Chondrocyte (in vitro differentiated cells): ENCODE measurements at regions not wholly inside any gene's neighbourhood (a gene's known extent, or its start where the extent isn't known, plus 50 kb on each side); places are given as distances from the start of the nearest gene placed in this dataset.

Source experiments
- DNase-seq: peaks from one replicate; pipeline ENCODE4 v3.0.0; 2021; ENCODE audit warnings: mixed read lengths, low spot score
- H3K27ac Mint-ChIP-seq: one replicate; pipeline ENCODE4 v1.8.0; 2021; ENCODE audit warnings: mild to moderate bottlenecking, moderate library complexity, mixed read lengths; ENCODE audit not compliant: unreplicated experiment
- H3K27me3 Mint-ChIP-seq: 2 replicates; pipeline ENCODE4 v1.8.0; 2021; ENCODE audit warnings: low read depth, mixed read lengths
- H3K36me3 Mint-ChIP-seq: 2 replicates; pipeline ENCODE4 v1.8.0; 2021; ENCODE audit warnings: low read depth, mixed read lengths
- H3K4me1 Mint-ChIP-seq: 2 replicates; pipeline ENCODE4 v1.8.0; 2021; ENCODE audit warnings: low read depth, mild to moderate bottlenecking, mixed read lengths
- H3K4me3 Mint-ChIP-seq: one replicate; pipeline ENCODE4 v1.8.0; 2021; ENCODE audit warnings: mild to moderate bottlenecking, moderate library complexity, mixed read lengths; ENCODE audit not compliant: unreplicated experiment
- H3K9me3 Mint-ChIP-seq: 2 replicates; pipeline ENCODE4 v1.8.0; 2021; ENCODE audit warnings: low read depth, mixed read lengths
- CTCF ChIP-seq: fragments of 200-600 bp; sonication (generic); IDR thresholded peaks from 2 replicates; pipeline ENCODE4 v1.5.0; 2021; ENCODE audit warnings: antibody characterized with exemption, mild to moderate bottlenecking, moderate library complexity

GRCh38 chr4:62560858-62561257 lies 1360.7 kb downstream of the ADGRL3 start:
- H3K4me1 Mint-ChIP-seq: no peaks in the 10 kb centered on the region
- peaks cover 7% of the 10 kb centered on the region for H3K27me3 Mint-ChIP-seq
- no peaks in the 10 kb centered on the region for H3K9me3 Mint-ChIP-seq
- H3K36me3 Mint-ChIP-seq: no peaks in the 10 kb centered on the region
- DNase-seq: no peak
- H3K4me3 Mint-ChIP-seq: no peak overlapping the region
- no peak for TF ChIP-seq CTCF
- H3K27ac Mint-ChIP-seq: no peak overlapping the region

GRCh38 chr4:62550121-62550520 lies 1350.0 kb downstream of the ADGRL3 start:
- no peak for DNase-seq
- Mint-ChIP-seq H3K4me1 (no peaks in the 10 kb centered on the region), H3K27ac (no peak overlapping the region), H3K4me3 (no peak overlapping the region), H3K9me3 (no peaks in the 10 kb centered on the region), H3K36me3 (no peaks in the 10 kb centered on the region), H3K27me3 (peaks cover 2% of the 10 kb centered on the region)
- TF ChIP-seq CTCF: no peak

- no peak for TF ChIP-seq CTCF
- H3K36me3 Mint-ChIP-seq: no peaks in the 10 kb centered on the region
- no peak overlapping the region for H3K4me3 Mint-ChIP-seq
- no peak for DNase-seq
- H3K27me3 Mint-ChIP-seq: no peaks in the 10 kb centered on the region
- no peak overlapping the region for H3K27ac Mint-ChIP-seq
- H3K9me3 Mint-ChIP-seq: no peaks in the 10 kb centered on the region
- no peaks in the 10 kb centered on the region for H3K4me1 Mint-ChIP-seq
These were observed 1349.5 kb downstream of the ADGRL3 start for GRCh38 chr4:62549601-62550000.

GRCh38 chr4:62548765-62549164 lies 1348.6 kb downstream of the ADGRL3 start:
- Mint-ChIP-seq H3K36me3 (no peaks in the 10 kb centered on the region), H3K27me3 (no peaks in the 10 kb centered on the region), H3K9me3 (no peaks in the 10 kb centered on the region), H3K27ac (no peak overlapping the region), H3K4me3 (no peak overlapping the region), H3K4me1 (no peaks in the 10 kb centered on the region)
- DNase-seq: no peak
- no peak for TF ChIP-seq CTCF

GRCh38 chr4:62548108-62548524 lies 1348.0 kb downstream of the ADGRL3 start:
- Mint-ChIP-seq H3K27ac (no peak overlapping the region), H3K9me3 (peaks cover 3% of the 10 kb centered on the region), H3K36me3 (no peaks in the 10 kb centered on the region), H3K4me3 (no peak overlapping the region), H3K27me3 (no peaks in the 10 kb centered on the region), H3K4me1 (no peaks in the 10 kb centered on the region)
- no peak for TF ChIP-seq CTCF
- no peak for DNase-seq
